SK-MEL-5 (cell line): ENCODE measurements at regions not wholly inside any gene's neighbourhood (a gene's known extent, or its start where the extent isn't known, plus 50 kb on each side); places are given as distances from the start of the nearest gene placed in this dataset.
A peak's percentile ranks its signal among the peaks of the same experiment; 100 is the strongest.

Experiments
- DNase-seq: peaks from one replicate; pipeline ENCODE4 v3.0.0-alpha.2; 2016; ENCODE audit warnings: low read depth, low spot score
- in situ Hi-C: cut with HindIII; loops from 2 replicates; pipeline ENCODE4 v1.10.0; 2016; ENCODE audit warnings: low sequenced_read_pairs, high pct_unique_total_duplicates, low pct_unique_long_range_greater_than_20kb

DNA sequence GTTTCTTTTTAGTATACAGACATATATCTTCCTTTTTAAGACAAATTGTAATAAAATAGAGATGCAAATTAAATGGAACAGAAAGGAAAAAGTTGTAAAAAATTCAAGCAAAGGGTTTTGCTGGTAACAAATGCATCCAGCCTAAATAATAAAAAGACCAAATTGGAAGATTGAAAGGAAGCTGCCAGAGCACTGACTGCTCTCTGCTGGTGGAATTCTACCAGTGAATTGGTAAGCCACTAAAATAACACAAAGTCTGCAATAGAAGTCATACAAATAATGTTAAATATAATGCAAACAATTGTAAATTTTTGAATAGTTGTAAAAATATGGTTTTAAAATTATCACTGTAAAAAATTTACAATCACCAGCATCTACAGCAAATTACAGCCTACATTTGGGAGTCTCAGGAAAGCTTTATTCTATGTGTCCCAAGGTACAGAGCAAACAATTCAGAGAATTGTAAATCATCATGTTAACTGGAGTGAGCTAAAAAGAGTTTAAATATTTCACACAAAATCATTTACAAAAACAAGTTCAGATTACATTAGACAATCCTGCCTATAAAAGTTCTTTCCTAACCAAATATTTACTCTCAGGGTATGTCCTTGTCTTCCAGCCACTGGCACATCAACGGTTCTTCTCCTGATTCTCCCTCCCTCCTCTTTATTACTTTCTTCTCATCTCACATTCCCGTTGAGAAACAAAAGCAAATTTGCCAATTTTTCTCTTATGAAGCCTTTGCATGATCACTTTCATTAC lies 1322.5 kb downstream of the PCDH7 start:
- in situ Hi-C loops, result no loop called here
- peak; percentile 38 for DNase-seq

- no peak for DNase-seq
- in situ Hi-C loops, result no loop called here
Observed at GRCh38 chr4:32043248-32043633, 1323.1 kb downstream of the PCDH7 start.

DNA sequence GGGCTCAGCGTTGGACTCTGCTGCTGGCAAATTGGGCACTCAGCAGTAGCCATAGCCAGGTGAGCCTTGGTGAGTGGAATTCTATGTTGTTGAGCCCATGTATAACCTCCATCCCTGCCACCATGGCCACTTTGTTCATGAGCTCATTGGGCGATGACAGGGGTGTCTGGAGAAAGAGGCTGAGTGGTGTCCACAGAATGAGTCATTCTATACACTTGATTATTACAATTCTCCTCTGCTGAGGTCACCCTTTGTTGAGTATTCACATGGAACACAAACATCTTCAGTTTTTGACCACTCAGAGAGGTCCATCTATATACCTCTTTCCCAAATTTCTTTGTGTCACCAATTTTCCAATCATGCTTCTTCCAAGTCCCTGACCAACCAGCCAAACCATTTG lies 1341.7 kb downstream of the PCDH7 start:
- no peak for DNase-seq
- in situ Hi-C loops, result no loop called here

DNA sequence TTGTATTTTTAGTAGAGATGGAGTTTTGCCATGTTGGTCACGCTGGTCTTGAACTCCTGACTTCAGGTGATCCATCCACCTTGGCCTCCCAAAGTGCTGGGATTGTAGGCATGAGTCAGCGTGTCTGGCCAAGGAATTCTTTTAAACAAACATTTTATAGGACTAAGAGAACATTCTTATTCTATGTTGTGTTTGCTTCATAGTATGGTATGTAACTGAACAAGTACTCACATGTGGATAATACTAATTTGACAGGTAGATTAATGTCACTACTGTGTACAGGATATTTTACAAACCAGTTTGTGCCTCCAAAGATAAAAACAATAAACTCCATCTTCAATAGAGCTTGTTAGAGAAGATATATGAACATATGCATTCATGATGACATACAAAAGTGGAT lies 1353.4 kb downstream of the PCDH7 start:
- in situ Hi-C loops, result no loop called here

DNA sequence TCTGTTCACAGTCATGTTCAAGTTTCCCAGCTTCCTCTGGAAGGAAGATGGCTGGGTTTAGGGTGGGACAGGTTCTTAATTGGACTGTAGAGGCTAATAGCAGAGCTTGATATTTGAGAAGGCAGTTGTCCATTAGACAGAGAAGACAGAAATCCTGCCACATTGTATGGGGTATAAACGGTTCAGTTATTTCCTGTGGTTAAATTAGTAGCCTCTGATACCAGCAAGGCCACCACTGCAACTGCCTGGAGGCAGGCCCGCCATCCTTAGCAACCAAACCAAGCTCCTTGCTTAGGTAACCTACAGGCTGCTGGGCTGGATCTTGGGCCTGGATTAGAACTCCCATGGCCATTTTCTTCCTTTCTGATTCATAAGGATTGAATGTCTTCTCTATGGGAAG lies 1367.0 kb downstream of the PCDH7 start:
- DNase-seq, result no peak
- in situ Hi-C loops, result no loop called here

More for the DNA sequence above, 1353.4 kb downstream of the PCDH7 start:
- DNase-seq, result no peak

DNA sequence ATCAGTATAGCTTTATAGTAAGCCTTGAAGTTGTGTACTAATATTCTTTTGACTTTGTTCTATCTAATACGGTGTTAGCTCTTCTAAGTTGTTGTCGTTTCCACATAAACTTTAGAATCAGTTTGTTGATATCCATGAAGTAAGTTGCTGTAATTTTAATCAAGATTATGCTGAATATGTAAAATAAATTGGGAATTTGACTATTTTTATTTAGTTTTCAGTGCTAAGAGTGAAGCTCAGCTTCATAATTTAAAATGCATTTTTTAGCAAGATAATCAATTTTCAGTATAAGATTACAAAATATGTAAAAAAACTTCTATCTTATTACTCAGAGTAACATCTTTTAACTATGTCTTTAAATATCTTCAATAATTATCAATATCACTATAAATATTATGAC lies 1374.8 kb downstream of the PCDH7 start:
- in situ Hi-C loops, result no loop called here
- no peak for DNase-seq

- DNase-seq, result peak; percentile 13
- in situ Hi-C loops, result no loop called here
Observed at GRCh38 chr4:32102896-32103295, 1382.7 kb downstream of the PCDH7 start.

GRCh38 chr4:32106767-32107166 lies 1386.6 kb downstream of the PCDH7 start:
- in situ Hi-C loops, result no loop called here
- DNase-seq, result peak; percentile 80

DNA sequence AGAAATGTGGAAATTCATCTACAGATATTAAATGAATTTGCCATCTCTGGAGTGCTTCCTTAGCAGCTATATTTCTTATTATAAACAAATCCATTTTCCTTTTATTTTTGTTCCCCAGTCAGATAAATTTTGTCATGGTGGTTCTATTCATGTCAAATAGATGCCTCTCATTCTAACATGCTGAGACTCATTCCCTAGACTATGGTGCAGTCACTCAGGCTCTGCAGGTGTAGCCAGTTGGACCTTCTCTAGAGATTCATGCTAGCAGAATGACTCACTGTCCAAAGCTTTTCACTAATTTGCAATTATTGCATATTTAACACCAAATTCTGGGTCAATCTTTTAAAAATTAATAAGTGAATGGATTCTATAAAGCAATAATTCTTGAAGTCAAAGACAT lies 1392.7 kb downstream of the PCDH7 start:
- no peak for DNase-seq
- in situ Hi-C loops, result no loop called here

DNA sequence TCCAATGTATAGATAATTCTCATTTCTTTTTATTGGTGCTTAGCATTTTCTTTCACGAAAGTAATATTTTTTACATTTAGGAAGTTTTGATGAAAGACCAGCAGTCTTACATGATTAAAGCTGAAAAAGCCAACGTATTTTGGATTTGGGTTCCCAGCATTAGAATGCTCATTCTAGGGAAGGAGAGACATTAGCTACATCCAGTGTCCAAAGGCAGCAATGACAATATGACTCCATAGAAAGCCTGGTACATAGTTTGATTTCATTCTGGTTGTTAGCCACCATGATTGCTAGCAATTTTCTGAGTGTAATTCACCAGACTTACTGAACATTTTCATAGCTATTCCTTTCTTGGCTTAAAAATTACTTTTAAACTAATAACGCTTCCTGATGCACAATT lies 1397.5 kb downstream of the PCDH7 start:
- peak; percentile 63 for DNase-seq
- in situ Hi-C loops, result no loop called here

DNA sequence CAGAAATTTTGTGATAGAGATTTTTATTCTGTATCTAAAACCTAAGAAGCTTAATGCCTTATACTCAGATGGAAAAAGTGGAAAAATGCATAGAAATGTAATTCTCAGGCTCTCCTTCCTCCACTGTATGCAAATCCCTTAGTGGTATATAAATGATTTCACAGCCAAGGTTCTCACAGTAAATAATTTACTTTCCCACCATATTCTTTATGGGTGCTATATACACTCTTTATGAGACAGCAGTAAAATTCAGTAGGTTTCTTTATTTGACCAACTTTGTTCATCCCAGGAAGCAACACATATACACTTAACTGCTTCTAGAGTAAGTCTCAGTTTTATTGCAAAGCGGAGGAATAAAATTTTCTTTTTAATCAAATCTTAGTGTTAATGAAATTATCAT lies 1399.7 kb downstream of the PCDH7 start:
- DNase-seq, result no peak
- in situ Hi-C loops, result no loop called here

- in situ Hi-C loops, result no loop called here
- DNase-seq, result no peak
Observed at GRCh38 chr4:32128549-32128948, 1408.4 kb downstream of the PCDH7 start.

- DNase-seq, result no peak
- in situ Hi-C loops, result no loop called here
Observed at GRCh38 chr4:32129967-32130366, 1409.8 kb downstream of the PCDH7 start.

DNA sequence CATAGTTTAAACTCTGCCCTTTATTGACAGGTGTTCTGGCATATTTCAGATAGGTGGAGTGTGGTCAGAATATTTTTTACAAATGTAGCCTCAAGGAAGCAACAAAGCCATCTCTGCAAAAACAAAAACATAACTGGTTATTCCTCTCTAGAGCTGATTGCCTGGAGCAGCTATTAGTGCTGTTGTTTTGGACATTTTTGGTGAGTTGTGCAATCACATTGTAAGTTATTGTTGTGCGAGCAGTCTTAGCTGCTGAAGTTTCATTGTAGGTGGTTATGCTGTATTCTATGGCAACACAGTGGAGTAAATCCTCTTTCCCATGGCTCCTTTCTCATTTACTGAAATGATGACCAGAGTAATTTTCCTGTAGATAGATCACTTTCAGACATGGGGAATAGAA lies 1413.0 kb downstream of the PCDH7 start:
- DNase-seq, result no peak
- in situ Hi-C loops, result no loop called here

- in situ Hi-C loops, result no loop called here
- DNase-seq, result no peak
Observed at GRCh38 chr4:32133734-32134133, 1413.6 kb downstream of the PCDH7 start.

DNA sequence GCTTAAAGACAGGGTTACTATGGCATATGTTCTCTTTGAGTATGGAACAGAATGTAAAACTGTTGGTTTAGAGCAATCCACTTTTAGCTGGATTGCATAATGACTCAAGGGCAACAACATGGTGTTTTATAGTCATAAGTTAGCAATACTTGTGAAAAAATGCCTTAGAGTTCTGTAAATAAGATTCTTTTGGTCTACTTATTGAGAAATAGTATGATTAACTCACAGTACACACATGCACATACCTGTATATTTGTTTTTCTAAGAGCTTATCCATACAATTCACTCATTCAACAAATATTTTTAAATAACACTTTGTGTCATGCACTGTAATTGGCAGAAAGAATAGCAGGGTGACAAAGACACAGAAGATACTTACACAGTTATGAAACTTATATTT lies 1415.5 kb downstream of the PCDH7 start:
- in situ Hi-C loops, result no loop called here
- no peak for DNase-seq

GRCh38 chr4:32136081-32136787 lies 1416.1 kb downstream of the PCDH7 start:
- in situ Hi-C loops, result no loop called here
- no peak for DNase-seq

GRCh38 chr4:32140636-32141035 lies 1420.5 kb downstream of the PCDH7 start:
- DNase-seq, result peak; percentile 48
- in situ Hi-C loops, result no loop called here

- no peak for DNase-seq
- in situ Hi-C loops, result no loop called here
Observed at GRCh38 chr4:32142075-32142474, 1421.9 kb downstream of the PCDH7 start.
